Jurkat, Clone E6-1 (cell line): ENCODE measurements at regions not wholly inside any gene's neighbourhood (a gene's known extent, or its start where the extent isn't known, plus 50 kb on each side); places are given as distances from the start of the nearest gene placed in this dataset.

Experiments
- DNase-seq: peaks from one replicate; pipeline ENCODE4 v3.0.0-alpha.2; 2011; ENCODE audit warnings: low read depth, low spot score
- H3K4me3 ChIP-seq: 2 replicates; pipeline ENCODE4 v1.5.1; 2011; ENCODE audit warnings: mild to moderate bottlenecking, low read length, control low read depth, moderate library complexity

DNA sequence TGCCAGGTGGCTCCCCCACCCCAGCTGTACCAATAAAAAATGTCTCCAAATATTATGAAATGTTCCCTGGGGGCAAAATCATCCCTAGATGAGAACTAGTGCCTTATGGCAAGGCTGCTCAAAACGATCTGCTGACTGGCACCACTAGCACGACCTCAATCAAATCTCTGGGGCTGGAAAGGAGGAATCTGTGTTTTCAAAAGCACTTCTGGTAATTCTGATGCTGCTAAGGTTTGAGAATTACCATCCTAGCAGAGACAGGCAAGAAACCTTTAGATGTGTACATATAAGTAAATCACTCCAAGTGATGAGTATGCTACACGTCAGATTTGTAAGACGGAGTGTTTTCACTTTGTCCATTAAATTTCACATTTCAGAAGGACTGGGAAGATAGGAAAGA lies 360.1 kb upstream of the THRB start:
- no peak for DNase-seq
- no peak overlapping the region for H3K4me3 ChIP-seq

DNA sequence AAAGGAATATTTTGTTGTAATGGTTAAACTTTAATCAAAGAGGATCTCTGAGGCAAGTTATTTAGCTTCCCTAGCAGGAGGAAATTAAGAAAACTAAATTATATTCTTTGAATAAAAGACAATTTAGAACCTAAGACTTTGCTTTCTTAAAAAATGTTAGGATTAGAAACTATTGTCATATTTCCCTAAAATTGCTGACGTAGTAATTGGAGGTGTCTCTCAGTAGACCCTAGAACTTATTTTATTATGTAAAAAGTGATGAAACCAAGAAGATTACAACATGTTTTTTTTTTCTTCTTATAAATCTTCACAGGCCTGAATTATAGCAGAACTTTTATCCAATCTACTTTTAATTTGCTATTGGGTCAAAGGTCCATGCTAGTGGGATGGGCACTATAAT lies 363.3 kb upstream of the THRB start:
- H3K4me3 ChIP-seq: no peak overlapping the region
- DNase-seq: no peak

DNA sequence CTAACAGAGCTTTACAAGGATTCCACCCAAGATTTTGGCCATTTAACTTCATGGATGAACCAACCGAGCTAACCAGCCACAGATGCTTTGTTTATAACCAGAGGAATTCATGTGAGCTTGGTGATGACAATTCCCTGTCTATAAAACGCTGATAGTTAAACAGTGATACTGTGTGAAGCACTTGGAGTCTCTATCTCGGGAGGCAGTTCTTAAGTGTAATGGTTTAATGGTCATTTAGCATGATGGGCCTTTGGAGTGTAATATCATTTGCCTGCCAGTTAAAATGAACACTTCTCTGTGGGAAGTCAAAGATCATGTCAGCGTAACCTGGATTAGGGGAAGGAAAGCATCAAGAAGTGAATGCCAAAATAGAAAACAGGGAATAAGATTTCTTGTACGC lies 368.6 kb upstream of the THRB start:
- H3K4me3 ChIP-seq: no peak overlapping the region
- no peak for DNase-seq

DNA sequence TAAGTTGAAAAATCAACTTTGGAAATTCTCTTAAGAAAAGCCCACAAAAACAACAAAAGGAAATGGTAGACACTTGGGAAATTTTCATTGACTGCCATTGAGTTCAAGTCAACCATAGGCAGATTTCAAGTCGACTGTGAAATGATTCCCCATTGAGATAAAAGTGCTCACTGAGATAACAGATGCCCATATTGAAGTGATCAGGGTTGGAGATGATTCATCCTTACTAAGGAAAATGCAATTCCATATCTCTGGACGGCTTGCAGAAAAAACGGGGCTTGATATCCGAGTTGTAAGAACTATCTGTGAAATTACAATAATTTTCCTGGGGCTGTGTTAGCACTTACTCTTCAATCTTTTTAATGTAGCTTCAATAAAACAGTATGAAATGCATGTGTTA lies 373.1 kb upstream of the THRB start:
- no peak for DNase-seq
- H3K4me3 ChIP-seq: no peak overlapping the region

DNA sequence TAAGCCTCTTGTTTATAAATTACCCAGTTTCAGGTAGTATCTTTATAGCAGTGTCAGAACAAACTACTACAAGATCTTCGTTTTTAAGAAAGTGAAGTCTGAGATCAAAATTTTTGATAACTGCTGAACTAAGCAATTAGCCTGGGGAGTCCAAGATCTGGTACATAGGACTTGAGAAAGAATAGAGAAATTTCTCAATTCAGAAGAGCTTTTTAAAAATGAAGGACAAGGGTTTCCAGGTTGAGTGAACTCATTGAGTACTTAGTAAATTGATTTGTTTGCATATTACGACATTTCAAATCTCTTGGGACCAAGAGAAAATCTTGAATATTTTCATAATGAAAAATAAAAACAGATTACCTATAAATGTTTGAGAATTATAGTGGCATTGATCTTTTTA lies 386.6 kb upstream of the THRB start:
- no peak overlapping the region for H3K4me3 ChIP-seq
- no peak for DNase-seq

DNA sequence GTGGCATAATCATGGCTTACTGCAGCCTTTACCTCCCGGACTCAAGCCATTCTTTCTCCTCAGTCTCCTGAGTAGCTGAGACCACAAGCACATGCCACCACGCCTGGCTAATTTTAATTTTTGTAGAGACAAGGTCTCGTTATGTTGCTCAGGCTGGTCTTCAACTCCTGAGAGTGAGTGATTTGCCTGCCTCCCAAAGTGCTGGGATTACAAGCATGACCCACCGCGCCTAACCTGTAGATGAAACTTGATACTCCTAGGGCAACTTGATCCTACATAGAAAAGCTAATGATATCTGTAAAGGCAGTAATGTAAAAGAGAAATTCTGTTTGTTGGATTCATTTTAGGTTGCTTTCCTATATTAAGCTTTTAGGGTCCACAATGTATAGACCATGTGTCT lies 391.9 kb upstream of the THRB start:
- DNase-seq: no peak
- no peak overlapping the region for H3K4me3 ChIP-seq

DNA sequence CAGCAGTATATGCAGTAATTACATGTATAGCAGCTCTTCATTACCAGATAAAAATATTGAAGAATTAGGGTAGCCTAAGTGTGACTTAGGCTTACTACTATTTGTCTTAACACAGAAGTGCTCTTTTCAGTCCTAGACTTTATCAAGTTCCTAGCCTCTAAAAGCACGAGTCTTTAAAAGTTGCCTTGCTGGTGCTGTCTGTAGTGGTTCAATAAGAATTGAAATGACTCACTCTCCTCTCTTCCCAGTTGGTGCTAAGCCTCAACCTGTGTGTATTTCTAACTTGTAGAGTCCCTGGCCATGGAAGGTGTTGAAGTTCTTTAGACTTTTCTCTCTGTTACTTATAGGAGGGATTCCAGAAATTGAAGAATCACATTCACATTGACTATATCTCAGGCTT lies 395.4 kb upstream of the THRB start:
- H3K4me3 ChIP-seq: no peak overlapping the region

DNA sequence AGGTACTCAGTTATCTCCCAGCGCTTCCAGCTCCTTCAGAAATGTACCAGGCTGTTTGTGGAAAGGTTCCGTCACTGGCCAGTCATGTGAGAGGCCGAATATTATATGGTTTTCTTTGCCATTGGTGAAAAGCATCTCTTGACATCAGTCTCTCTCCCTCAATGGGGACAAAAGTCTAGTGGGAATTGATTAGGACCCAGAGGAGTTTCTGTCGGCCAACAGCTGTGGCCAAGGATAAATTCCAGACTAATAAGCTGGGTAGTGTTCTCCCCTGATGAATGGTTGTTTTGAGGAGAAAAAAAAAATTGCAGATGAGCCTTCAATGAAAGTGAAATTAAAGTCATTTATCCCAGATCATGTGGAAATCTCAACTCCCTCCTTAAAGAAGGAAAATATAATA lies 404.7 kb upstream of the THRB start:
- H3K4me3 ChIP-seq: no peak overlapping the region
- DNase-seq: no peak

More for the DNA sequence above, 395.4 kb upstream of the THRB start:
- DNase-seq: no peak

DNA sequence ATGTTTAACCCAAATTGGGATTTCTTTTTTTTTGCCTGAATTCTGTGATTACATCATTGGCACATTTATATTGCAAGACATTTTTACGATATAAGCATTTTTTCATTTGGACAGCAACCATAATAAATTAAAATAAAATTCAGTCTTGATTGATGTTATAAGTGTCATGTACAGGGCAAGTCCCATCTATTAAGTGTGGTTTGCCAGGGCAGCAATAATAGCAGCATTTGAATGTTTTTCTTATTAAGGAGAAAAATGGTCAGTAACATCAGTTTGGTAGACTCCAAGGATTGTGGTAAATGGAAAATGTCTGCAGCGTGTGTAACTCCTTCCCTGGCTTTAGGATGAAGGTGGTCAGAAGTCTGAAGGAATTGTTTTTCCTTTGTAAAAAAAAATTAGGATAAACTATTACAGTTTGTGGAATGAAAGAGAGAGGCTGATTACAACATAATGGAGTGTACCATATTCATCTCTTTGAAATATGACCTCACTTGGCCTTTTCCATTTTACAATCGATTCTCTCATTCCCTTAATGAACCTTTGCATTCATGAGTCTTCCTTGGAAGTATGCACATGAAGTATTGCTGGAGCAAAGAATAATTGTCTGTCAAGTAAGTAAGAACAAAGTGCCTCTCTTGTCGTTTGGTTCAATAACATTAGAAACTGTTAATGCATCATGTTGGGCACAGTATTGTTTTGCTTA lies 405.4 kb upstream of the THRB start:
- no peak for DNase-seq

DNA sequence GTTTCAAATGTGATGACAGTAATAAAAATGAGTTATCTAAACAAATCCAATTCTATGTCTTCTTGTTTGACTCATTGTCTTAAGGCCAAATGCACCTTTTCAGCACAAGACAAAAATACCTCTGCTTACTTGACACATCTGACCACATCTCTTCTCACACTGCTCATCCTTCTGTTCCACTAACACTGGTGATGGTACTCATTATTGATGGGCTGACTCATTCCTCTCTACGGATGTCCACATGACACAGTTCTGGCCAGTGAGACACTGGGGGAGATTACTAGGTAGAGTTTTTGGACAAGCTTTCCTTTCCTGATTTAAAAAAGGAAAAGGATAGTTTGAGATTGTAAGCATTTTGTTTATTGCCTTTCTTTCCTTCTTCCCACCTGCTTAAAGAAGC lies 410.6 kb upstream of the THRB start:
- no peak overlapping the region for H3K4me3 ChIP-seq
- no peak for DNase-seq

More for the DNA sequence above, 405.4 kb upstream of the THRB start:
- no peak overlapping the region for H3K4me3 ChIP-seq

DNA sequence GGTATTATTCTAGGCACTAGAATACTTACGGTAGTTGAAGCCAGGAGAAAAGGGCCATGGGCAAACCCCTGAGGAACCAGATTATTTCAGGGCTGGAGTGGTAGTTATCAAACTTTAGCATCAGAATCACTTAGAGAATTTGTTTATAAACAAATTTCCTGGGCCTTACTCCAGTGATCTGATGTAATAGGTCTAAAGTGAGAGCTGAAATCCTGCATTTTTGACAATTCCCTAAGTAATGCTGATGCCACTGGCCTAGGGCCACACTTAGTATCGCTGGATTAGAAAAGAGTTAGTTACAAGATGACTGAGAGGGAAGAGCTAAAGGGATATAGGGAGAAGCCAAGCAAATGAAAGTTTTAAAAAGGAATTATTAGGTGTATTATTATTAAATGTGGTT lies 412.5 kb upstream of the THRB start:
- DNase-seq: no peak
- no peak overlapping the region for H3K4me3 ChIP-seq

DNA sequence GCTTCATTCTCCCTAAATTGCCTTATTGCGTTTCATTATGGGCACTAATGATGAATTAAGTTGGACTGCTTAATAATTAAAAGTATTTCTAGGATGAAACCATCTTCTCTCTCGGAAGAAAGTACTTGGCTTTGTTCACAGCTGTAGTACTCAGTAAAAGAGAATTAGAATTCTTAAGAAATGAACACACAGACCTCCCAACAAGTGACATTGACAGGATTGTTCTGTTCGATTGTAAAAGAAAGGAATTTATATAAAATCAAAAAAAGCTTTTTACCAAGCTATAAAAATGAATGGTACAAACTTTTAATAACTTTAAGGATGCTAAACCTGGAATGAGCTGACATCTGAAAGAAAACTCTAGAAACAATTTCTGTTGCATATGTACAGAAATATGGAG lies 416.4 kb upstream of the THRB start:
- no peak for DNase-seq

DNA sequence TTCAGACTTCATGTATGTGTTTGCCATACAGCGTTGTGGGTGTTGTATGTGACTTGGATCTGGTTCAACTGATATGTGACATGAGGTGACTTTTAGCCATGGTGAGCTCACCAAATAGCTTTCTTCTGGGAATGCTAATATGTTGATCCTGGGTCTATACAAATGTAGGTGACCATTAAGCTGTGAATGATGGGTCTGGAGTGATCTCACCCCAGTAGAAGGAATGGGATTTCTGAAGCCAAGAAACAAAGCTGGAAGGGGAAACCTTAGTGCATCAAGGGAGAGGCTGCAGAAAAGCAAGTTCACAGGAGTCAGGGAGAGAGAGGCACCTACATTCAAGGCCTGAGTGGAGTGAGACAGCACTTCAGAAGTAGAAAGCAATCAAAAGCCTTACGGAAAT lies 421.0 kb upstream of the THRB start:
- no peak overlapping the region for H3K4me3 ChIP-seq
- no peak for DNase-seq

More for the DNA sequence above, 416.4 kb upstream of the THRB start:
- H3K4me3 ChIP-seq: no peak overlapping the region

DNA sequence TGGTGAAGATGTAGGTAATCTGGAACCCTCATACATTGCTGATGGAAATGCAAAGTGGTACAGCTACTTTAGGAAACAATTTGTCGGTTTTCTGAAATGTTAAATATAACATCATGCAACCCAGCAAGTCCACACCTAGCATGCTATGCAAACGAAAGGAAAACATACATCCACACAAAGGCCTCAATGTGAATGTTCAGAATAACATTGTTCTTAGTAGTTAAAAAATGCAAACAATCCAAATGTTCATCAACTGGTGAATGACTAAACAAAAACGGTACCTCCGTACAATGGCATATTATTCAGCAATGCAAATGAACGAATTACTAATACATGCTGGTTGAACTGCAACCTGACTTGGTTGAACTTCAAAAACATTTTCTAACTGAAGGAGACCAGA lies 423.3 kb upstream of the THRB start:
- H3K4me3 ChIP-seq: no peak overlapping the region
- no peak for DNase-seq

DNA sequence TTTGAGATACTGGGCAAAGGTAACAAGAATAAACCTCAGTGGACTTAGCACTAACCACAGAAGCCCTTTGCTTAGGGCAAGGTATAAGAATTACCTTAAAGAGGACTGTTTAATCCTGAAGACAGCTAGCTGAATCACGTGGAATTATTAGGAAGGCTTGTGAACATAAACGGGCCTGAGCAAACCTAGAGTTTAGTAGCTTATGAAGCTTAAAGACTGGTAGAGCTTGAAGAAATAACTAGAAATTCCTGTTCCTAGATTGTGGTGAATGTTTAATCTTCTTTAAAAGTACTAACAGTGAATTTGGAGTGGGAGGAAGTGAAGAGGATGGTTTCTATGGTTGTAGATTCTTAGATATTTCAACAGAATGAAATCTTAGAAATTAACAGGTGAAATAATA lies 428.9 kb upstream of the THRB start:
- no peak overlapping the region for H3K4me3 ChIP-seq
- no peak for DNase-seq

DNA sequence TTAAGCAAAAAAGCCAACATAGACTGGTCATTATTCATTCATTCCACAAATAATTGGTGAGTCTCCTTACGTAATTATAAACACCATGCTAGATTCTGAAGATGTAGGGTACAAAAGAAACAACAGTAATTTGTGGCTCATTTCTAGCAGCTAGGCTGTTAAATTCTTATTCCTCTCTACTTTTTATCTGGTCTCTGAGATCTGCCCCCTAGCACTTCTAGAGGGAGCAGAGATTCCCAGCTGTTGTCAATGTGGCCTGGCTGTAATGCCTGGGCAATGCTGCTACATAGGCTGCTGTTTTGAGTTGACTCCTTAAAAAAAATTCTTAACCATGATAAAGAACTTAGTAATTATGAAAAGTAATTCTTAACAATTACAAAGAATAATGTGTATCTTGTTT lies 434.9 kb upstream of the THRB start:
- no peak overlapping the region for H3K4me3 ChIP-seq
- DNase-seq: no peak

DNA sequence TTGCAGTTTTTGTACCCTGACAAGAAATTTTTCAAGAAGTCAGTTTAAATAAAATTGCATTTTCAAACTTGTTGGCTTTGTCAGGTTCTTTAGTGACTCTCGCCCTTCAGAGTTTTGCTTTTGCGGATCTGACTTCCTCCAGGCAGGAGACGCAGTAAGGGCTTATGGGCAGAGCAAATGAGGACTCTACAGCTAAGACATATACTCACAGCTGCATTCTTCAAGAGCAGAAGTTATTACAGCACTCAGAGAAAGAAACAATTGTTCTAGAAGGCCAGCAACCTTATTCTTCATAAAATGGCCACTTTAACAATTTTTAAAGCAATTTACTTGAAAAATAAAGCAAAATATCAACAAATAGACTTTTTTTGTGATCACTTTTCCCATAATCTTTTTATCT lies 438.8 kb upstream of the THRB start:
- H3K4me3 ChIP-seq: no peak overlapping the region
- no peak for DNase-seq

DNA sequence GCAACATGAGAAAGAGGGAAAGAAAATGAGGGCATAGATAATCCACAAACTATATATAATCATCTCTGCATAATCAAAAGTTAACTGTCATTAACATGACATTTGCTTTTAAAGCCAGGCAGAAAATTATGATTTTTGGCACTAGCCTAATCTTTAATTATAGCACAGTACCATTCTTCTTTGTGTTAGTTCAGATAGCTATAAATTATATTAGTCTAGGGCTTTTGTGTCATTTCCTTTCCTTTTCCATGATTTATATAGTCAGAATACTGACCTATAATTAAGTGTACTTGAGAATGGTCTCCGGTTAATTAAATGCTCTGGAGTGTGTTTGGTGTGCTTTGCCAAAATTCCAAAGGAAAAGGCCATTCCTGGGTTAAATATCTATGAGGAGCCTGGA lies 441.9 kb upstream of the THRB start:
- H3K4me3 ChIP-seq: no peak overlapping the region
- no peak for DNase-seq

DNA sequence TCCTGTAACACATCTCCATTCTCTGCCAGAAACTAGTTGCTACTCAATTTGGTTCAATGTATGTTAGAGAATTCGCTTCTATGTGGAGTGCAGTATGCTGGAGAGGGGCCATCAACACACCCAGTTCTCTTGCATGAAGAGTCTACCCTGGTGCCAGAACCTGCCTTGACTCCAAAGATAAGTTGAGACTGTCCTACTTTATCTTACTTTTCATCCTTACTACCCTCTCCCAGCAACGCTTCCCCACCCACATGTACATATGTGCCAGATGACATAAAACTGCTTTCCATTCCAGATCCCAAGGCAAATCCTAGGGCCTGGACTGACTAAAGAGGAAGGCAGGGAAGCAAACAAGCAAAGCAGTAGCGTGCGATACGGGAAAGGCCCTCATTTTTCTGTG lies 442.6 kb upstream of the THRB start:
- H3K4me3 ChIP-seq: no peak overlapping the region
- DNase-seq: no peak

DNA sequence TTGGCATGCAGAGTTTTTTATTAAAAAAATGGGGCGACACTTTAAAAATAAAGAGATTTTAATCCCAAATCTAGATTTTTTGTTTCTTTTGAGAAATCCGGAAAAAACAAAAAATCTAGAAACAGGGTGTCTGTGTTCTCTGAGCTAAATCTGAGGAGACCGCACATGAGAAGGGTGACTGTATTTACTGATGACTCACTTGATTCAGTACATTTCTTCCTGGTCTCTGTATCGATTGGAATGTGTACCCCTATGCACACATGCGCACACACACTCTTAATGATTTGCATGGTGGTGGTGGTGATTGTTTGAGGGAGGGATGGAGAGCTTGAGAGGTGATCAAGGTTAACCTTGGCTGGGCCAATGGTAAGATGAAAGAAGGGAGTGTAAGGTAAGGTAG lies 443.1 kb upstream of the THRB start:
- H3K4me3 ChIP-seq: no peak overlapping the region
- no peak for DNase-seq

DNA sequence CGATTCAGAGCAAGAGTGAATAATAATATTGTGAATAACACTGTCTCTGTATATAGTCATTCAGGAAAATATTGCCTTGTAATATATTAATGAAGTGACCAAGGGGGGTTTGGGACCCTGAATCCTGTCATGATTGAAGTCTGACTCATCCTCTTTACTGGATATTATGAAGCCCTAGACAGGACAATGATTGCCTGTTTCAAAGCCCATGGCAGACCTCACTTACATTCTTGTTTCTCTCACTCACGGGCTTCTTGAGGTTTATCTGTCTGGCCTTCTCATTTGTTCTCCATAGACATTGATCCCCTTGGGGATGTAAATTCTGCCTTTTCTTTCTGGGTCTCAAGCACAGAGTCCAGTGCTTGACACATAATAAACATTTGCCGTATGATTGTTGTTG lies 449.3 kb upstream of the THRB start:
- H3K4me3 ChIP-seq: no peak overlapping the region
- no peak for DNase-seq
